ENCODE measurements at regions not wholly inside any gene's neighbourhood (a gene's known extent, or its start where the extent isn't known, plus 50 kb on each side); places are given as distances from the start of the nearest gene placed in this dataset.

- ATAC-seq (no peak), FAIRE-seq (no peak)
- POLR2A ChIA-PET, result no interaction called here
These were observed 252.4 kb upstream of the SEMA3A start for GRCh38 chr7:84446991-84447480.

GRCh38 chr7:84425702-84426259 lies 231.2 kb upstream of the SEMA3A start:
- ChIA-PET POLR2A (no interaction called here), CTCF (no interaction called here)
- Histone ChIP-seq H3K4me1 (no peaks in the 10 kb centered on the region), H3K4me2 (no peak overlapping the region), H3K4me3 (no peak overlapping the region), H3K9me3 (peaks cover 6% of the 10 kb centered on the region), H3K27ac (no peak overlapping the region)
- DNase-seq (ENCODE audit: low read depth in 1 of 2, low spot score in 1 of 2) (no peak), FAIRE-seq (no peak), ATAC-seq (no peak)
- TF ChIP-seq MAX (IDR thresholded peaks at IDR 0.05) (no peak), EHMT2 (IDR thresholded peaks at IDR 0.05; ENCODE audit: low read depth) (no peak), RAD21 (conservative IDR thresholded peaks at IDR 0.05 in 1 of 2, IDR thresholded peaks at IDR 0.05 in 1 of 2) (no peak), TP53 (CRISPR knock-in tag; IDR thresholded peaks at IDR 0.05) (no peak), RARB (CRISPR knock-in tag; IDR thresholded peaks at IDR 0.05) (no peak), NPAS2 (CRISPR knock-in tag; IDR thresholded peaks at IDR 0.05; ENCODE audit: borderline replicate concordance) (no peak), HOXB5 (CRISPR knock-in tag; IDR thresholded peaks at IDR 0.05) (no peak), NR3C1 (IDR thresholded peaks at IDR 0.05) (no peak), SREBF2 (IDR thresholded peaks at IDR 0.05) (no peak)
- WGBS (ENCODE audit: missing lambda C conversion rate), result 71% methylated on average over 5 of the region's 5 CpGs

More at GRCh38 chr7:84446991-84447480, 252.4 kb upstream of the SEMA3A start:
- Histone ChIP-seq H3K4me1 (peaks cover 13% of the 10 kb centered on the region), H3K4me2 (no peak overlapping the region), H3K4me3 (no peak overlapping the region), H3K9me3 (no peaks in the 10 kb centered on the region), H3K27ac (no peak overlapping the region)
- TF ChIP-seq JUN (IDR thresholded peaks at IDR 0.05) (no peak), ZC3H11A (IDR thresholded peaks at IDR 0.05) (no peak), ESRRA (IDR thresholded peaks at IDR 0.05; ENCODE audit: borderline replicate concordance, low read length) (no peak), NR3C1 (IDR thresholded peaks at IDR 0.05) (no peak), POLR2A (IDR thresholded peaks at IDR 0.05; ENCODE audit: low read length) (no peak), PHF8 (IDR thresholded peaks at IDR 0.05; ENCODE audit: borderline replicate concordance, low read depth) (no peak), FOSB (CRISPR knock-in tag; IDR thresholded peaks at IDR 0.05) (no peak), KDM1A (IDR thresholded peaks at IDR 0.05; ENCODE audit: low read depth) (no peak), MAFK (IDR thresholded peaks at IDR 0.05; ENCODE audit: partially characterized antibody) (no peak), FOSL2 (IDR thresholded peaks at IDR 0.05) (no peak), FOSL2 (CRISPR knock-in tag; IDR thresholded peaks at IDR 0.05) (no peak), POLR2AphosphoS2 (conservative IDR thresholded peaks at IDR 0.05; ENCODE audit: low read length) (no peak), RCOR1 (IDR thresholded peaks at IDR 0.05; ENCODE audit: low read depth, low read length) (no peak), MAZ (IDR thresholded peaks at IDR 0.05; ENCODE audit: borderline replicate concordance, low read depth, low read length) (no peak), GATA3 (IDR thresholded peaks at IDR 0.05; ENCODE audit: borderline replicate concordance) (no peak), RNF2 (IDR thresholded peaks at IDR 0.05; ENCODE audit: borderline replicate concordance, low read depth) (no peak), HEYL (CRISPR knock-in tag; IDR thresholded peaks at IDR 0.05) (no peak), FOXS1 (CRISPR knock-in tag; IDR thresholded peaks at IDR 0.05) (no peak), HDAC2 (IDR thresholded peaks at IDR 0.05) (no peak), CHD4 (IDR thresholded peaks at IDR 0.05; ENCODE audit: borderline replicate concordance) (no peak), ZFP36 (IDR thresholded peaks at IDR 0.05; ENCODE audit: borderline replicate concordance, partially characterized antibody) (no peak)
- CTCF ChIA-PET, result no interaction called here
- DNase-seq (ENCODE audit: low read depth in 1 of 2, low spot score in 1 of 2), result no peak
- WGBS (ENCODE audit: missing lambda C conversion rate), result 84% methylated on average over 3 of the region's 14 CpGs

- Histone ChIP-seq H3K27ac (no peak overlapping the region), H3K4me1 (no peaks in the 10 kb centered on the region), H3K9me3 (peaks cover 23% of the 10 kb centered on the region), H3K4me2 (no peak overlapping the region), H3K4me3 (no peak overlapping the region)
- FAIRE-seq (peak; percentile 13), ATAC-seq (no peak), DNase-seq (ENCODE audit: low read depth in 1 of 2, low spot score in 1 of 2) (no peak)
- POLR2A ChIA-PET, result no interaction called here
- no peak for TF ChIP-seq ZSCAN20 (CRISPR knock-in tag; IDR thresholded peaks at IDR 0.05)
- TF ChIP-seq KDM1A (IDR thresholded peaks at IDR 0.05; ENCODE audit: low read depth), result no peak
- no peak for TF ChIP-seq MYC (IDR thresholded peaks at IDR 0.05; ENCODE audit: borderline replicate concordance, low read length)
- CTCF ChIA-PET, result no interaction called here
These were observed 228.2 kb upstream of the SEMA3A start for GRCh38 chr7:84422790-84423189.
